K562 (cell line): ENCODE measurements at regions not wholly inside any gene's neighbourhood (a gene's known extent, or its start where the extent isn't known, plus 50 kb on each side); places are given as distances from the start of the nearest gene placed in this dataset.

Experiments
- ATAC-seq: fragments of 200-7000 bp; cut with Tn5 transposase; 3 replicates; pipeline ENCODE4 v1.9.1; 2020; ENCODE audit warnings: moderate library complexity
- BruUV-seq: library from RNA; stranded (reverse); fragments of 400-500 nt; replicated peaks from 2 replicates; lab custom pipeline; 2021; lab: Mats Ljungman, UMichigan
- CTCF ChIA-PET: fragments of 300-600 bp; formaldehyde crosslinking; extraction: SDS; loops from one replicate; lab custom pipeline; 2021; ENCODE audit warnings: low intra/inter-chr PET ratio; lab: Yijun Ruan, JAX
- POLR2A ChIA-PET: fragments of 300-600, 350-650 bp; sonication (Branson Sonifier 250); formaldehyde crosslinking; extraction: SDS; loops from one replicate; lab custom pipeline; 2021; ENCODE audit warnings: antibody characterized with exemption, inconsistent platforms; lab: Yijun Ruan, JAX
- DNase-seq, 4 experiments: peaks; one replicate each; pipeline versions ENCODE4 v3.0.0 to v3.0.0-alpha.2; 2011 to 2018; ENCODE audit warnings: low spot score in 3 of 4, mixed read lengths in 3 of 4; ENCODE audit errors: extremely low read depth in 1 of 4
- FAIRE-seq: peaks from 2 replicates; lab custom pipeline; 2011; peaks lifted over from hg19 to GRCh38; lab: Jason Lieb, UNC
- H2AFZ ChIP-seq: 2 replicates; pipeline ENCODE4 v1.6.0; 2011; ENCODE audit warnings: low read depth, low read length, control low read depth, inconsistent platforms
- H3K27ac ChIP-seq: fragments of 200-600 bp; 3 replicates; pipeline ENCODE4 v1.8.0; 2011; ENCODE audit warnings: low read depth, mild to moderate bottlenecking, control low read depth, inconsistent platforms, low read length, moderate library complexity, mixed read lengths; ENCODE audit errors: extremely low read depth
- H3K27me3 ChIP-seq, 2 experiments: fragments of 300-600 bp in 1 of 2; 2 replicates in 1 of 2; 3 replicates in 1 of 2; pipeline versions ENCODE4 v1.6.0 to v1.8.0; 2011; ENCODE audit warnings: inconsistent platforms in 2 of 2, low read length in 2 of 2, mild to moderate bottlenecking in 1 of 2, mixed read lengths in 1 of 2, moderate library complexity in 1 of 2; ENCODE audit not compliant: control insufficient read depth in 2 of 2, insufficient read depth in 2 of 2
- H3K36me3 ChIP-seq: fragments of 300-600 bp; 3 replicates; pipeline ENCODE4 v1.8.0; 2011; ENCODE audit warnings: mild to moderate bottlenecking, low read length, inconsistent platforms; ENCODE audit not compliant: control insufficient read depth, insufficient read depth
- H3K4me1 ChIP-seq, 2 experiments: fragments of 200-600 bp in 1 of 2; replicated peaks in 1 of 2; 2 replicates in 1 of 2; 3 replicates in 1 of 2; pipeline versions ENCODE4 v1.5.1 to v1.8.0; 2011; ENCODE audit warnings: inconsistent platforms in 2 of 2, low read length in 2 of 2, mild to moderate bottlenecking in 1 of 2, mixed read lengths in 1 of 2, moderate library complexity in 1 of 2; ENCODE audit not compliant: control insufficient read depth in 2 of 2, insufficient read depth in 2 of 2
- H3K4me2 ChIP-seq: 2 replicates; pipeline ENCODE4 v1.6.1; 2011; ENCODE audit warnings: low read length, control low read depth, inconsistent platforms, mixed read lengths; ENCODE audit not compliant: insufficient read depth
- H3K4me3 ChIP-seq: fragments of 200-600 bp; sonication (generic), shearing (Covaris generic); 2 replicates; pipeline ENCODE4 v1.5.1; 2016; ENCODE audit warnings: control low read depth, inconsistent platforms
- H3K79me2 ChIP-seq: fragments of 200-600 bp; 3 replicates; pipeline ENCODE4 v1.8.0; 2011; ENCODE audit warnings: low read length, inconsistent platforms; ENCODE audit not compliant: control insufficient read depth, insufficient read depth
- H3K9ac ChIP-seq, 2 experiments: 2 replicates each; pipeline versions ENCODE4 v1.6.0 to v1.6.1; 2011; ENCODE audit warnings: low read depth in 2 of 2, low read length in 2 of 2, control low read depth in 1 of 2, inconsistent platforms in 1 of 2, mild to moderate bottlenecking in 1 of 2, mixed read lengths in 1 of 2; ENCODE audit not compliant: insufficient read depth in 1 of 2
- H3K9me1 ChIP-seq: one replicate; pipeline ENCODE4 v1.6.0; 2011; ENCODE audit warnings: inconsistent platforms, mild to moderate bottlenecking, low read length, moderate library complexity; ENCODE audit not compliant: control insufficient read depth, insufficient read depth
- H3K9me3 ChIP-seq: replicated peaks from 2 replicates; pipeline ENCODE4 v1.5.1; 2011; ENCODE audit warnings: low read depth, low read length, inconsistent platforms; ENCODE audit not compliant: control insufficient read depth, insufficient read depth
- H4K20me1 ChIP-seq: replicated peaks from 2 replicates; pipeline ENCODE4 v1.6.1; 2011; ENCODE audit warnings: low read length, inconsistent platforms, mixed read lengths; ENCODE audit not compliant: control insufficient read depth, insufficient read depth
- CC2D1A ChIP-seq: fragments of 450-650 bp; IDR thresholded peaks from 2 replicates; pipeline ENCODE4 v1.6.1; 2017; ENCODE audit warnings: mild to moderate bottlenecking
- LARP7 ChIP-seq: fragments of 450-650 bp; IDR thresholded peaks from 2 replicates; pipeline ENCODE4 v1.6.1; 2016
- RAD21 ChIP-seq, 2 experiments: fragments of 250-450 bp in 1 of 2; fragments of 450-650 bp in 1 of 2; sonication (Bioruptor Pico) in 1 of 2; formaldehyde crosslinking in 1 of 2; IDR thresholded peaks in 1 of 2; conservative IDR thresholded peaks in 1 of 2; 2 replicates each; pipeline versions ENCODE4 v1.4.0 to v1.8.0; 2020 to 2022; ENCODE audit warnings: mild to moderate bottlenecking in 2 of 2, moderate library complexity in 1 of 2
- RBM34 ChIP-seq: fragments of 200-400 bp; formaldehyde crosslinking; IDR thresholded peaks from 2 replicates; pipeline ENCODE4 v1.6.1; 2018; ENCODE audit warnings: low read length, borderline replicate concordance; ENCODE audit not compliant: insufficient read depth
- SMARCA5 ChIP-seq: fragments of 450-650 bp; IDR thresholded peaks from 2 replicates; pipeline ENCODE4 v1.6.1; 2016
- TCF15 ChIP-seq: fragments of 250-450 bp; sonication (Bioruptor Pico); IDR thresholded peaks from 2 replicates; pipeline ENCODE4 v1.8.0; 2022; ENCODE audit warnings: moderate library complexity, mild to moderate bottlenecking, inconsistent platforms
- TGIF2 ChIP-seq: sonication (generic); formaldehyde crosslinking; IDR thresholded peaks from 2 replicates; pipeline ENCODE4 v1.8.1; 2022; ENCODE audit warnings: mild to moderate bottlenecking, missing genetic modification reagents, moderate library complexity
- ZHX1 ChIP-seq: fragments of 150-350 bp; conservative IDR thresholded peaks from 2 replicates; pipeline ENCODE4 v1.6.1; 2014; ENCODE audit warnings: low read length
- ZMIZ1 ChIP-seq, 2 experiments: fragments of 150-350 bp in 1 of 2; IDR thresholded peaks; 2 replicates each; pipeline ENCODE4 v1.6.1; 2012 to 2016; ENCODE audit warnings: low read depth in 2 of 2, low read length in 2 of 2, mild to moderate bottlenecking in 1 of 2, moderate library complexity in 1 of 2
- ZNF12 ChIP-seq: sonication (generic); formaldehyde crosslinking; IDR thresholded peaks from 2 replicates; pipeline ENCODE4 v1.4.0; 2020; ENCODE audit warnings: mild to moderate bottlenecking, missing genetic modification reagents
- WGBS: fragments of 100-300 bp; shearing (Covaris generic); methylation state at CpG from one replicate; pipeline ENCODE4 v1.1.6; 2016; ENCODE audit warnings: low coverage, mixed read lengths; ENCODE audit not compliant: insufficient coverage; ENCODE audit errors: missing lambda C conversion rate; 5-methylcytosine and 5-hydroxymethylcytosine counted together
- in situ Hi-C: fragments of 300-500 bp; cut with MboI; formaldehyde crosslinking; loops from 4 replicates; pipeline ENCODE4 v1.15.0; 2018; ENCODE audit warnings: inconsistent platforms, mixed read lengths
- intact Hi-C: fragments of 100-400 bp; cut with micrococcal nuclease; formaldehyde crosslinking; loops from 2 replicates; pipeline ENCODE4 v1.14.2; 2022
- TF ChIP-seq, protein P1 (sequence below), 3 experiments: IDR thresholded peaks in 2 of 3; conservative IDR thresholded peaks in 1 of 3; 2 replicates each; pipeline ENCODE4 v1.5.1; 2011 to 2012; ENCODE audit warnings: low read length in 3 of 3, mild to moderate bottlenecking in 3 of 3, control low read depth in 2 of 3, improper control_type of control experiment in 1 of 3, inconsistent platforms in 1 of 3, low read depth in 1 of 3, mixed read lengths in 1 of 3, moderate library complexity in 1 of 3; ENCODE audit not compliant: insufficient read depth in 2 of 3

- Histone ChIP-seq H3K9me3 (no peaks in the 10 kb centered on the region), H3K4me1 (no peaks in the 10 kb centered on the region; a peak in 1 of 5 replicates), H3K9me1 (no peaks in the 10 kb centered on the region), H3K4me3 (no peak overlapping the region), H3K36me3 (no peaks in the 10 kb centered on the region), H3K4me2 (no peak overlapping the region), H3K27me3 (no peaks in the 10 kb centered on the region), H4K20me1 (no peaks in the 10 kb centered on the region), H2AFZ (no peak overlapping the region), H3K9ac (no peak overlapping the region), H3K27ac (no peak overlapping the region), H3K79me2 (no peaks in the 10 kb centered on the region)
- ATAC-seq (no peak), DNase-seq (peak in 1 of 4 experiments; percentile 11), FAIRE-seq (no peak)
- WGBS = 33% methylated on average over 2 of the region's 2 CpGs
- intact Hi-C loops = loop anchor here (10.0 kb wide), 1 partner anchor 126 kb away; no protein-coding TSS in a partner anchor
- BruUV-seq = no TSS peak
- ChIA-PET CTCF (no interaction called here), POLR2A (no interaction called here)
- TF ChIP-seq RBM34 (no peak), LARP7 (no peak), TCF15 (CRISPR knock-in tag) (no peak), SMARCA5 (no peak), CC2D1A (no peak), ZNF12 (CRISPR knock-in tag) (no peak), TGIF2 (no peak), ZHX1 (no peak), ZMIZ1 (IDR thresholded peaks at IDR 0.05; ENCODE audit: low read depth in 2 of 2, low read length in 2 of 2) (no peak), RAD21 (CRISPR knock-in tag; conservative IDR thresholded peaks at IDR 0.05 in 1 of 2, IDR thresholded peaks at IDR 0.05 in 1 of 2) (peak; percentile 25 to 48; a peak in 3 of 4 replicates)
- TF ChIP-seq, protein P1, sequence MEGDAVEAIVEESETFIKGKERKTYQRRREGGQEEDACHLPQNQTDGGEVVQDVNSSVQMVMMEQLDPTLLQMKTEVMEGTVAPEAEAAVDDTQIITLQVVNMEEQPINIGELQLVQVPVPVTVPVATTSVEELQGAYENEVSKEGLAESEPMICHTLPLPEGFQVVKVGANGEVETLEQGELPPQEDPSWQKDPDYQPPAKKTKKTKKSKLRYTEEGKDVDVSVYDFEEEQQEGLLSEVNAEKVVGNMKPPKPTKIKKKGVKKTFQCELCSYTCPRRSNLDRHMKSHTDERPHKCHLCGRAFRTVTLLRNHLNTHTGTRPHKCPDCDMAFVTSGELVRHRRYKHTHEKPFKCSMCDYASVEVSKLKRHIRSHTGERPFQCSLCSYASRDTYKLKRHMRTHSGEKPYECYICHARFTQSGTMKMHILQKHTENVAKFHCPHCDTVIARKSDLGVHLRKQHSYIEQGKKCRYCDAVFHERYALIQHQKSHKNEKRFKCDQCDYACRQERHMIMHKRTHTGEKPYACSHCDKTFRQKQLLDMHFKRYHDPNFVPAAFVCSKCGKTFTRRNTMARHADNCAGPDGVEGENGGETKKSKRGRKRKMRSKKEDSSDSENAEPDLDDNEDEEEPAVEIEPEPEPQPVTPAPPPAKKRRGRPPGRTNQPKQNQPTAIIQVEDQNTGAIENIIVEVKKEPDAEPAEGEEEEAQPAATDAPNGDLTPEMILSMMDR (IDR thresholded peaks at IDR 0.05 in 2 of 3, conservative IDR thresholded peaks at IDR 0.05 in 1 of 3; ENCODE audit: insufficient read depth in 2 of 3, low read depth in 1 of 3, low read length in 3 of 3) = peak in 1 of 3 experiments; percentile 32; a peak in 3 of 6 replicates
- in situ Hi-C loops = no loop called here
Measured at GRCh38 chr9:19641046-19641445, 147.8 kb downstream of the SLC24A2 start.
